ENCODE measurements at regions not wholly inside any gene's neighbourhood (a gene's known extent, or its start where the extent isn't known, plus 50 kb on each side); places are given as distances from the start of the nearest gene placed in this dataset.
"Not testable (repeated sequence)": the region's sequence is repeated elsewhere in the genome, so short reads cannot be mapped to it uniquely, and the experiment has no call there.

GRCh38 chr4:100908540-100908939, 390.7 kb upstream of the EMCN start:
- H3K9me3 ChIP-seq = no peaks in the 10 kb centered on the region
- H3K4me1 ChIP-seq = no peaks in the 10 kb centered on the region
- no peak for TF ChIP-seq POLR2A (IDR thresholded peaks at IDR 0.05)
- no peak for TF ChIP-seq CTCF (IDR thresholded peaks at IDR 0.05 in 4 of 5, conservative IDR thresholded peaks at IDR 0.05 in 1 of 5)
- no peaks in the 10 kb centered on the region for H3K27me3 ChIP-seq
- intact Hi-C loops (cut with DNase I; ENCODE audit: low total_unique reads) = no loop called here
- in situ Hi-C loops (cut with MboI; ENCODE audit: low sequenced_read_pairs in 4 of 4) = no loop called here
- no peak overlapping the region for H3K27ac ChIP-seq
- H3K36me3 ChIP-seq = no peaks in the 10 kb centered on the region
- no peak for DNase-seq
- ATAC-seq = no peak
- no peak overlapping the region for H3K4me3 ChIP-seq

- Histone ChIP-seq H3K9me3 (no peaks in the 10 kb centered on the region), H3K36me3 (no peaks in the 10 kb centered on the region), H3K4me1 (no peaks in the 10 kb centered on the region), H3K4me3 (no peak overlapping the region), H3K27me3 (no peaks in the 10 kb centered on the region), H3K27ac (no peak overlapping the region)
- ATAC-seq = no peak
- peak in 3 of 5 experiments; percentile 17 to 39 (median 19) for TF ChIP-seq CTCF (IDR thresholded peaks at IDR 0.05 in 4 of 5, conservative IDR thresholded peaks at IDR 0.05 in 1 of 5)
- TF ChIP-seq POLR2A (IDR thresholded peaks at IDR 0.05) = no peak
- no peak for DNase-seq
- intact Hi-C loops (cut with DNase I; ENCODE audit: low total_unique reads) (no loop called here), in situ Hi-C loops (cut with MboI; ENCODE audit: low sequenced_read_pairs in 4 of 4) (no loop called here)
These were observed 389.9 kb upstream of the EMCN start for GRCh38 chr4:100907465-100908454.

GRCh38 chr4:100906973-100907372, 389.2 kb upstream of the EMCN start:
- in situ Hi-C loops (cut with MboI; ENCODE audit: low sequenced_read_pairs in 4 of 4) (no loop called here), intact Hi-C loops (cut with DNase I; ENCODE audit: low total_unique reads) (no loop called here)
- no peaks in the 10 kb centered on the region for H3K9me3 ChIP-seq
- no peaks in the 10 kb centered on the region for H3K27me3 ChIP-seq
- no peak overlapping the region for H3K27ac ChIP-seq
- no peaks in the 10 kb centered on the region for H3K4me1 ChIP-seq
- ATAC-seq = no peak
- H3K4me3 ChIP-seq = no peak overlapping the region
- DNase-seq = no peak
- H3K36me3 ChIP-seq = no peaks in the 10 kb centered on the region
- TF ChIP-seq CTCF (IDR thresholded peaks at IDR 0.05 in 4 of 5, conservative IDR thresholded peaks at IDR 0.05 in 1 of 5) = no peak
- no peak for TF ChIP-seq POLR2A (IDR thresholded peaks at IDR 0.05)

GRCh38 chr4:100900945-100901344, 383.1 kb upstream of the EMCN start:
- intact Hi-C loops (cut with DNase I; ENCODE audit: low total_unique reads); H3K9me3 ChIP-seq; H3K36me3 ChIP-seq; H3K27me3 ChIP-seq; DNase-seq; H3K27ac ChIP-seq; H3K4me1 ChIP-seq; ATAC-seq; H3K4me3 ChIP-seq; in situ Hi-C loops (cut with MboI; ENCODE audit: low sequenced_read_pairs in 4 of 4): not testable (repeated sequence)

- Histone ChIP-seq H3K9me3 (no peaks in the 10 kb centered on the region), H3K27ac (no peak overlapping the region), H3K27me3 (no peaks in the 10 kb centered on the region), H3K36me3 (no peaks in the 10 kb centered on the region), H3K4me1 (no peaks in the 10 kb centered on the region), H3K4me3 (no peak overlapping the region)
- TF ChIP-seq CTCF (IDR thresholded peaks at IDR 0.05 in 4 of 5, conservative IDR thresholded peaks at IDR 0.05 in 1 of 5) = no peak
- in situ Hi-C loops (cut with MboI; ENCODE audit: low sequenced_read_pairs in 4 of 4) = no loop called here
- no peak for ATAC-seq
- intact Hi-C loops (cut with DNase I; ENCODE audit: low total_unique reads) = no loop called here
- DNase-seq = no peak
These were observed 382.3 kb upstream of the EMCN start for GRCh38 chr4:100900134-100900533.

Measured in gastrocnemius medialis (tissue), 4 donors.